Trophoblast cell (in vitro differentiated cells and primary cell): ENCODE measurements at regions not wholly inside any gene's neighbourhood (a gene's known extent, or its start where the extent isn't known, plus 50 kb on each side); places are given as distances from the start of the nearest gene placed in this dataset.

Experiments
- DNase-seq, 2 donors: peaks; one replicate each; pipeline ENCODE4 v3.0.0-alpha.2; 2016
- H2AFZ ChIP-seq: 2 replicates; pipeline ENCODE4 v1.6.1; 2013; ENCODE audit warnings: low read length, moderate library complexity, mild to moderate bottlenecking; ENCODE audit not compliant: insufficient read depth, poor library complexity
- H2AK5ac ChIP-seq: 2 replicates; pipeline ENCODE4 v1.6.1; 2013; ENCODE audit warnings: mild to moderate bottlenecking, low read length
- H2BK120ac ChIP-seq: 2 replicates; pipeline ENCODE4 v1.6.1; 2013; ENCODE audit warnings: low read length, mild to moderate bottlenecking, moderate library complexity; ENCODE audit not compliant: insufficient read depth, poor library complexity
- H2BK12ac ChIP-seq: 2 replicates; pipeline ENCODE4 v1.6.1; 2013; ENCODE audit warnings: mild to moderate bottlenecking, low read length, moderate library complexity
- H2BK5ac ChIP-seq: 2 replicates; pipeline ENCODE4 v1.6.1; 2013; ENCODE audit warnings: low read length, low read depth, moderate library complexity, mild to moderate bottlenecking; ENCODE audit not compliant: poor library complexity
- H3K14ac ChIP-seq: 2 replicates; pipeline ENCODE4 v1.6.1; 2013; ENCODE audit warnings: mild to moderate bottlenecking, low read length
- H3K18ac ChIP-seq: 2 replicates; pipeline ENCODE4 v1.6.1; 2013; ENCODE audit warnings: mild to moderate bottlenecking, low read length
- H3K23ac ChIP-seq: 2 replicates; pipeline ENCODE4 v1.6.1; 2013; ENCODE audit warnings: low read length
- H3K27ac ChIP-seq: 2 replicates; pipeline ENCODE4 v1.5.1; 2013; ENCODE audit warnings: low read depth, mild to moderate bottlenecking, inconsistent platforms, low read length, moderate library complexity
- H3K27me3 ChIP-seq: 2 replicates; pipeline ENCODE4 v1.6.1; 2013; ENCODE audit warnings: inconsistent platforms, mild to moderate bottlenecking, low read length, moderate library complexity; ENCODE audit not compliant: insufficient read depth
- H3K36me3 ChIP-seq, 2 experiments: 1 replicate in 1 of 2; 2 replicates in 1 of 2; pipeline ENCODE4 v1.6.1; 2013; ENCODE audit warnings: low read length in 2 of 2, mild to moderate bottlenecking in 2 of 2, moderate library complexity in 1 of 2; ENCODE audit not compliant: insufficient read depth in 2 of 2, control insufficient read depth in 1 of 2
- H3K4ac ChIP-seq: 2 replicates; pipeline ENCODE4 v1.6.1; 2013; ENCODE audit warnings: low read depth, mild to moderate bottlenecking, low read length, moderate library complexity
- H3K4me1 ChIP-seq, 2 experiments: 1 replicate in 1 of 2; 2 replicates in 1 of 2; pipeline ENCODE4 v1.6.1; 2013; ENCODE audit warnings: low read length in 2 of 2, mild to moderate bottlenecking in 2 of 2, moderate library complexity in 1 of 2; ENCODE audit not compliant: insufficient read depth in 2 of 2, control insufficient read depth in 1 of 2
- H3K4me2 ChIP-seq: 2 replicates; pipeline ENCODE4 v1.6.1; 2013; ENCODE audit warnings: inconsistent platforms, mild to moderate bottlenecking, low read length, moderate library complexity
- H3K4me3 ChIP-seq: 2 replicates; pipeline ENCODE4 v1.5.1; 2013; ENCODE audit warnings: mild to moderate bottlenecking, low read depth, low read length, inconsistent platforms
- H3K79me1 ChIP-seq: one replicate; pipeline ENCODE4 v1.6.1; 2013; ENCODE audit warnings: low read length
- H3K79me2 ChIP-seq: 2 replicates; pipeline ENCODE4 v1.6.1; 2013; ENCODE audit warnings: low read length, mild to moderate bottlenecking; ENCODE audit not compliant: control insufficient read depth, insufficient read depth, poor library complexity
- H3K9ac ChIP-seq: 2 replicates; pipeline ENCODE4 v1.6.1; 2013; ENCODE audit warnings: mild to moderate bottlenecking, low read length
- H3K9me3 ChIP-seq: 2 replicates; pipeline ENCODE4 v1.6.1; 2013; ENCODE audit warnings: low read depth, mild to moderate bottlenecking, control low read depth, inconsistent platforms, low read length; ENCODE audit not compliant: insufficient read depth
- H4K12ac ChIP-seq: 2 replicates; pipeline ENCODE4 v1.6.1; 2013; ENCODE audit warnings: low read depth, mild to moderate bottlenecking, low read length, moderate library complexity
- H4K8ac ChIP-seq: 2 replicates; pipeline ENCODE4 v1.6.1; 2013; ENCODE audit warnings: low read depth, mild to moderate bottlenecking, low read length, moderate library complexity
- H4K91ac ChIP-seq: one replicate; pipeline ENCODE4 v1.6.1; 2013; ENCODE audit warnings: low read depth, mild to moderate bottlenecking, low read length, moderate library complexity
- WGBS: extraction: QIAGEN DNeasy Blood & Tissue Kit; methylation state at CpG from one replicate; pipeline ENCODE4 v1.1.7; 2013; ENCODE audit warnings: missing lambda C conversion rate; ENCODE audit not compliant: insufficient read length, insufficient coverage; ENCODE audit errors: extremely low coverage; 5-methylcytosine and 5-hydroxymethylcytosine counted together

- no peaks in the 10 kb centered on the region for H3K79me2 ChIP-seq
- H3K4me2 ChIP-seq = no peak overlapping the region
- no peak overlapping the region for H4K91ac ChIP-seq
- no peak overlapping the region for H3K27ac ChIP-seq
- no peak overlapping the region for H2BK5ac ChIP-seq
- no peak overlapping the region for H3K23ac ChIP-seq
- H3K27me3 ChIP-seq = no peaks in the 10 kb centered on the region
- H3K9ac ChIP-seq = no peak overlapping the region
- no peaks in the 10 kb centered on the region for H3K9me3 ChIP-seq
- H3K14ac ChIP-seq = no peak overlapping the region
- no peak overlapping the region for H4K12ac ChIP-seq
- H3K4me1 ChIP-seq = no peaks in the 10 kb centered on the region
- no peak overlapping the region for H4K8ac ChIP-seq
- no peak overlapping the region for H3K18ac ChIP-seq
- H3K4ac ChIP-seq = no peak overlapping the region
- no peak overlapping the region for H2AFZ ChIP-seq
- H2BK120ac ChIP-seq = no peak overlapping the region
- H3K79me1 ChIP-seq = peaks cover 2% of the 10 kb centered on the region
- no peak overlapping the region for H3K4me3 ChIP-seq
- H2AK5ac ChIP-seq = no peak overlapping the region
- DNase-seq = no peak
- H3K36me3 ChIP-seq = no peaks in the 10 kb centered on the region
- no peak overlapping the region for H2BK12ac ChIP-seq
- WGBS = no CpG with 5 or more reads among the region's 2 CpGs
These were observed 487.9 kb downstream of the ARHGEF28 start for GRCh38 chr5:74113927-74114326.

- Histone ChIP-seq H3K79me2 (no peaks in the 10 kb centered on the region), H2BK5ac (no peak overlapping the region), H2BK12ac (no peak overlapping the region), H2AFZ (no peak overlapping the region), H4K91ac (no peak overlapping the region), H3K4me2 (no peak overlapping the region), H2AK5ac (no peak overlapping the region), H3K36me3 (no peaks in the 10 kb centered on the region), H4K12ac (no peak overlapping the region), H3K14ac (no peak overlapping the region), H3K23ac (no peak overlapping the region), H3K9me3 (no peaks in the 10 kb centered on the region), H2BK120ac (no peak overlapping the region), H3K4ac (no peak overlapping the region), H3K27ac (no peak overlapping the region), H3K9ac (no peak overlapping the region), H3K4me3 (no peak overlapping the region), H3K27me3 (no peaks in the 10 kb centered on the region), H3K4me1 (no peaks in the 10 kb centered on the region), H4K8ac (no peak overlapping the region), H3K79me1 (peaks cover 2% of the 10 kb centered on the region), H3K18ac (no peak overlapping the region)
- DNase-seq = no peak
- whole genome bisulfite sequencing = no CpG with 5 or more reads among the region's 1 CpG
These were observed 487.2 kb downstream of the ARHGEF28 start for GRCh38 chr5:74113196-74113540.

DNA sequence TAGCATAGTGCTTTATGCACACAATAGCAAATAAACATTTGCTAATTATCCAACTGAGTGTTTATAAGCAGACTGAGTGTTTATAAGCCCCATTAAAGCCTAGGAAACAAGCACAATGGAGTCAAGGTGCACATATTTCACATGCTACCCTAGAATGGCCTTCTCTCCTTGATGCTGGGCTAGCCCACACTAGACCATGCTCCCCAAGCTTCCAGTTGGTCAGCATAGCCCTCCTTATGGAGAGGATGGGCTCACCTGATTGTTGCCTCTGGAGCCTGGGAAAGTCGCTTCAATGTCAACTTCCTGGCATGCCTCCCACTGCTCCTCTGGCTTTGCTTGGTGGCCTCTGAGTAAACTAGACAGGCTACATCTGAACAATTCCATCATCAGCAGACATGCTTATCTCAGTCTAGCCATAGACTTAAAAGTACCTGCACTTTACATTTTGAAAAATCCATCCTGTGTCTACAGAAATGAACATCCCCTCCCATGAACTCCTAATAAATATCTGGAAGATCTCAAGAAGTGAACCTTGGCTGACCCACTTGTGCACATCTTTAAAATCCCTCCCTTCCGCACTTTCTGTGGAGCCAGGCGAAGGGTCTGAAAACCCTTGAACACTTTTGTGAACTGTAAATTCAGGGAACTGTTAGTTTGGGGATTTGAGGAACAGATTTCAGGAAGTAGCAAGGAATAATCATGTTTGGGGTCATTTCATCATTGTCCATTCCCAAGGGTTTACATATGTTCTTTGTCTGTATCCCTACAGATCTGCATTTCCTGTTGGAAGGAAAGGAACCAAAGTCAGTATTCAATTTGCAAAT is 486.6 kb downstream of the ARHGEF28 start:
- no peak overlapping the region for H2AFZ ChIP-seq
- H3K14ac ChIP-seq = no peak overlapping the region
- no peak overlapping the region for H4K8ac ChIP-seq
- H3K79me1 ChIP-seq = peaks cover 2% of the 10 kb centered on the region
- no peak overlapping the region for H3K9ac ChIP-seq
- H3K79me2 ChIP-seq = no peaks in the 10 kb centered on the region
- H2BK5ac ChIP-seq = no peak overlapping the region
- H3K4ac ChIP-seq = no peak overlapping the region
- H3K4me1 ChIP-seq = no peaks in the 10 kb centered on the region
- H4K91ac ChIP-seq = no peak overlapping the region
- no peak overlapping the region for H2BK120ac ChIP-seq
- no peak overlapping the region for H3K23ac ChIP-seq
- H3K36me3 ChIP-seq = no peaks in the 10 kb centered on the region
- H4K12ac ChIP-seq = no peak overlapping the region
- H3K4me2 ChIP-seq = no peak overlapping the region
- no peaks in the 10 kb centered on the region for H3K9me3 ChIP-seq
- H3K4me3 ChIP-seq = no peak overlapping the region
- H2AK5ac ChIP-seq = no peak overlapping the region
- no peak for DNase-seq
- H3K18ac ChIP-seq = no peak overlapping the region
- no peak overlapping the region for H2BK12ac ChIP-seq
- H3K27ac ChIP-seq = no peak overlapping the region
- H3K27me3 ChIP-seq = no peaks in the 10 kb centered on the region
- WGBS = no CpG with 5 or more reads among the region's 3 CpGs

- H4K8ac ChIP-seq = no peak overlapping the region
- DNase-seq = no peak
- no peak overlapping the region for H2AFZ ChIP-seq
- no peak overlapping the region for H3K27ac ChIP-seq
- H2BK12ac ChIP-seq = no peak overlapping the region
- H3K4me1 ChIP-seq = no peaks in the 10 kb centered on the region
- no peak overlapping the region for H3K9ac ChIP-seq
- no peak overlapping the region for H4K91ac ChIP-seq
- H3K4me2 ChIP-seq = no peak overlapping the region
- H3K14ac ChIP-seq = no peak overlapping the region
- no peak overlapping the region for H2BK120ac ChIP-seq
- no peak overlapping the region for H4K12ac ChIP-seq
- WGBS = no CpG with 5 or more reads among the region's 2 CpGs
- no peak overlapping the region for H3K4me3 ChIP-seq
- no peak overlapping the region for H3K18ac ChIP-seq
- H3K27me3 ChIP-seq = no peaks in the 10 kb centered on the region
- no peak overlapping the region for H3K23ac ChIP-seq
- H3K79me2 ChIP-seq = no peaks in the 10 kb centered on the region
- no peaks in the 10 kb centered on the region for H3K9me3 ChIP-seq
- H3K4ac ChIP-seq = no peak overlapping the region
- peaks cover 2% of the 10 kb centered on the region for H3K79me1 ChIP-seq
- no peak overlapping the region for H2BK5ac ChIP-seq
- no peaks in the 10 kb centered on the region for H3K36me3 ChIP-seq
- H2AK5ac ChIP-seq = no peak overlapping the region
These were observed 485.8 kb downstream of the ARHGEF28 start for GRCh38 chr5:74111764-74112163.
